ENCODE measurements at regions not wholly inside any gene's neighbourhood (a gene's known extent, or its start where the extent isn't known, plus 50 kb on each side); places are given as distances from the start of the nearest gene placed in this dataset.

GRCh38 chr10:45509491-45509890 is 135.5 kb downstream of the ALOX5 start:
- Histone ChIP-seq H3K9me3 (ENCODE audit: control insufficient read depth in 4 of 4, low read length in 3 of 4) (no peaks in the 10 kb centered on the region), H3K4me3 (ENCODE audit: low read depth in 1 of 3, low read length in 3 of 3) (no peak overlapping the region), H3K9ac (ENCODE audit: low read depth in 1 of 2, low read length in 2 of 2) (no peak overlapping the region), H3K27me3 (ENCODE audit: control insufficient read depth in 4 of 4, insufficient read depth in 4 of 4, low read length in 3 of 4) (no peaks in the 10 kb centered on the region), H3K4me1 (ENCODE audit: control insufficient read depth in 4 of 4, insufficient read depth in 4 of 4, low read length in 3 of 4) (peaks cover 3 to 8% (median 5%) of the 10 kb centered on the region in 4 donors), H3K36me3 (ENCODE audit: control insufficient read depth in 4 of 4, insufficient read depth in 3 of 4, low read depth in 1 of 4, low read length in 3 of 4) (peaks cover 0 to 2% (median 0%) of the 10 kb centered on the region in 4 donors), H3K27ac (ENCODE audit: low read depth in 1 of 2, low read length in 2 of 2) (no peak overlapping the region)
- TF ChIP-seq FOXA1 (IDR thresholded peaks at IDR 0.05) (no peak), GABPA (IDR thresholded peaks at IDR 0.05 in 1 of 2, conservative IDR thresholded peaks at IDR 0.05 in 1 of 2) (no peak), FOXA2 (IDR thresholded peaks at IDR 0.05) (no peak), RAD21 (IDR thresholded peaks at IDR 0.05) (no peak), NR2F2 (IDR thresholded peaks at IDR 0.05) (no peak), JUND (IDR thresholded peaks at IDR 0.05) (no peak), SP1 (IDR thresholded peaks at IDR 0.05) (no peak), TAF1 (conservative IDR thresholded peaks at IDR 0.05) (no peak), YY1 (IDR thresholded peaks at IDR 0.05) (no peak), HNF4A (conservative IDR thresholded peaks at IDR 0.05) (no peak)
- TF ChIP-seq, protein P1, sequence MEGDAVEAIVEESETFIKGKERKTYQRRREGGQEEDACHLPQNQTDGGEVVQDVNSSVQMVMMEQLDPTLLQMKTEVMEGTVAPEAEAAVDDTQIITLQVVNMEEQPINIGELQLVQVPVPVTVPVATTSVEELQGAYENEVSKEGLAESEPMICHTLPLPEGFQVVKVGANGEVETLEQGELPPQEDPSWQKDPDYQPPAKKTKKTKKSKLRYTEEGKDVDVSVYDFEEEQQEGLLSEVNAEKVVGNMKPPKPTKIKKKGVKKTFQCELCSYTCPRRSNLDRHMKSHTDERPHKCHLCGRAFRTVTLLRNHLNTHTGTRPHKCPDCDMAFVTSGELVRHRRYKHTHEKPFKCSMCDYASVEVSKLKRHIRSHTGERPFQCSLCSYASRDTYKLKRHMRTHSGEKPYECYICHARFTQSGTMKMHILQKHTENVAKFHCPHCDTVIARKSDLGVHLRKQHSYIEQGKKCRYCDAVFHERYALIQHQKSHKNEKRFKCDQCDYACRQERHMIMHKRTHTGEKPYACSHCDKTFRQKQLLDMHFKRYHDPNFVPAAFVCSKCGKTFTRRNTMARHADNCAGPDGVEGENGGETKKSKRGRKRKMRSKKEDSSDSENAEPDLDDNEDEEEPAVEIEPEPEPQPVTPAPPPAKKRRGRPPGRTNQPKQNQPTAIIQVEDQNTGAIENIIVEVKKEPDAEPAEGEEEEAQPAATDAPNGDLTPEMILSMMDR (IDR thresholded peaks at IDR 0.05; ENCODE audit: low read depth, low read length, missing input control) = no peak
- no peak for DNase-seq (ENCODE audit: low spot score)

GRCh38 chr10:45505311-45505710 is 131.3 kb downstream of the ALOX5 start:
- Histone ChIP-seq H3K36me3 (ENCODE audit: control insufficient read depth in 4 of 4, insufficient read depth in 3 of 4, low read depth in 1 of 4, low read length in 3 of 4) (no peaks in the 10 kb centered on the region), H3K9me3 (ENCODE audit: control insufficient read depth in 4 of 4, low read length in 3 of 4) (no peaks in the 10 kb centered on the region), H3K4me1 (ENCODE audit: control insufficient read depth in 4 of 4, insufficient read depth in 4 of 4, low read length in 3 of 4) (peaks cover 0 to 10% (median 1%) of the 10 kb centered on the region in 4 donors), H3K9ac (ENCODE audit: low read depth in 1 of 2, low read length in 2 of 2) (no peak overlapping the region), H3K4me3 (ENCODE audit: low read depth in 1 of 3, low read length in 3 of 3) (no peak overlapping the region), H3K27ac (ENCODE audit: low read depth in 1 of 2, low read length in 2 of 2) (no peak overlapping the region), H3K27me3 (ENCODE audit: control insufficient read depth in 4 of 4, insufficient read depth in 4 of 4, low read length in 3 of 4) (no peaks in the 10 kb centered on the region)
- TF ChIP-seq RXRA (IDR thresholded peaks at IDR 0.05) (no peak), REST (IDR thresholded peaks at IDR 0.05) (no peak), HNF4G (IDR thresholded peaks at IDR 0.05) (no peak), RAD21 (IDR thresholded peaks at IDR 0.05) (no peak), GABPA (IDR thresholded peaks at IDR 0.05 in 1 of 2, conservative IDR thresholded peaks at IDR 0.05 in 1 of 2) (no peak), MAX (IDR thresholded peaks at IDR 0.05) (no peak), NR2F2 (IDR thresholded peaks at IDR 0.05) (no peak)
- TF ChIP-seq, protein P1 (IDR thresholded peaks at IDR 0.05; ENCODE audit: low read depth, low read length, missing input control) = no peak
- TF ChIP-seq, protein P2, sequence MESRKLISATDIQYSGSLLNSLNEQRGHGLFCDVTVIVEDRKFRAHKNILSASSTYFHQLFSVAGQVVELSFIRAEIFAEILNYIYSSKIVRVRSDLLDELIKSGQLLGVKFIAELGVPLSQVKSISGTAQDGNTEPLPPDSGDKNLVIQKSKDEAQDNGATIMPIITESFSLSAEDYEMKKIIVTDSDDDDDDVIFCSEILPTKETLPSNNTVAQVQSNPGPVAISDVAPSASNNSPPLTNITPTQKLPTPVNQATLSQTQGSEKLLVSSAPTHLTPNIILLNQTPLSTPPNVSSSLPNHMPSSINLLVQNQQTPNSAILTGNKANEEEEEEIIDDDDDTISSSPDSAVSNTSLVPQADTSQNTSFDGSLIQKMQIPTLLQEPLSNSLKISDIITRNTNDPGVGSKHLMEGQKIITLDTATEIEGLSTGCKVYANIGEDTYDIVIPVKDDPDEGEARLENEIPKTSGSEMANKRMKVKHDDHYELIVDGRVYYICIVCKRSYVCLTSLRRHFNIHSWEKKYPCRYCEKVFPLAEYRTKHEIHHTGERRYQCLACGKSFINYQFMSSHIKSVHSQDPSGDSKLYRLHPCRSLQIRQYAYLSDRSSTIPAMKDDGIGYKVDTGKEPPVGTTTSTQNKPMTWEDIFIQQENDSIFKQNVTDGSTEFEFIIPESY (IDR thresholded peaks at IDR 0.05) = no peak
- 72% methylated on average over 2 of the region's 2 CpGs for WGBS
- DNase-seq (ENCODE audit: low spot score) = no peak

All from liver (tissue), 8 donors.